ENCODE measurements at regions not wholly inside any gene's neighbourhood (a gene's known extent, or its start where the extent isn't known, plus 50 kb on each side); places are given as distances from the start of the nearest gene placed in this dataset.

DNA sequence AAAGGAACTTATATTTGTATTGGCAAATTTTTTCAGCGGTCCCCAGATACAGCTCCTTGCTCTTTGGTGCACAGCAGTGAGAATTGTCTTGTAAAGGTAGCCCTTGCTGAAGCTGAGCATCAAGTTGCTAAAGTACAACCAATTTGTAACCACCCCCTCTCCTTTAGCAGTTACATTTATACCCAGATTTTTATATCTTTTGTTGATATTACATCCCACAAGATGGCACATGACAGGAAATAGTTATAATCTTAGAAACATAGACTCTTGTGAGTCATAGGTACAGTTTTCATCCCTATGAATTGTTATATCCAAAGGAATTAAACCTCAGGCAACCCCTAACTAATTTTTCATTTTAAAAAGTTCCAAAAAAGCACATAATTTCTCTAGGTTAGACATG, 523.0 kb upstream of the SLITRK1 start:
- TF ChIP-seq CTCF (IDR thresholded peaks at IDR 0.05) (no peak), POLR2A (IDR thresholded peaks at IDR 0.05) (no peak), POLR2AphosphoS5 (IDR thresholded peaks at IDR 0.05) (no peak)

All from breast epithelium (tissue), 3 donors.